Choroid plexus epithelial cell (primary cell): ENCODE measurements at regions not wholly inside any gene's neighbourhood (a gene's known extent, or its start where the extent isn't known, plus 50 kb on each side); places are given as distances from the start of the nearest gene placed in this dataset.

Experiments
- DNase-seq: peaks from one replicate; pipeline ENCODE4 v3.0.0-alpha.2; 2010; ENCODE audit warnings: low read depth
- H3K4me3 ChIP-seq: 2 replicates; pipeline ENCODE4 v1.5.1; 2011; ENCODE audit warnings: low read depth, mild to moderate bottlenecking, control low read depth, low read length, moderate library complexity
- CTCF ChIP-seq: conservative IDR thresholded peaks from 2 replicates; pipeline ENCODE4 v1.5.1; 2011; ENCODE audit warnings: low read depth, mild to moderate bottlenecking, control low read depth, inconsistent platforms, low read length, moderate library complexity

- H3K4me3 ChIP-seq = no peak overlapping the region
- no peak for TF ChIP-seq CTCF
- no peak for DNase-seq
Measured at GRCh38 chr2:223300326-223300725, 248.3 kb downstream of the KCNE4 start.

- TF ChIP-seq CTCF = peak; percentile 83
- peak; percentile 77 for DNase-seq
- H3K4me3 ChIP-seq = no peak overlapping the region
Measured at GRCh38 chr2:223306371-223306770, 254.4 kb downstream of the KCNE4 start.

GRCh38 chr2:223311889-223312680 is 260.1 kb downstream of the KCNE4 start:
- DNase-seq = no peak
- TF ChIP-seq CTCF = no peak
- no peak overlapping the region for H3K4me3 ChIP-seq

- no peak for TF ChIP-seq CTCF
Measured at GRCh38 chr2:223313101-223313500, 261.1 kb downstream of the KCNE4 start.

GRCh38 chr2:223314811-223315210 is 262.8 kb downstream of the KCNE4 start:
- no peak for TF ChIP-seq CTCF
- no peak for DNase-seq
- no peak overlapping the region for H3K4me3 ChIP-seq

More at GRCh38 chr2:223313101-223313500, 261.1 kb downstream of the KCNE4 start:
- H3K4me3 ChIP-seq = no peak overlapping the region
- no peak for DNase-seq

- H3K4me3 ChIP-seq = no peak overlapping the region
- TF ChIP-seq CTCF = no peak
- no peak for DNase-seq
Measured at GRCh38 chr2:223315813-223316212, 263.8 kb downstream of the KCNE4 start.

GRCh38 chr2:223316342-223316741 is 264.4 kb downstream of the KCNE4 start:
- no peak overlapping the region for H3K4me3 ChIP-seq
- no peak for TF ChIP-seq CTCF
- DNase-seq = no peak
